Astrocyte of the spinal cord (primary cell): ENCODE measurements at regions not wholly inside any gene's neighbourhood (a gene's known extent, or its start where the extent isn't known, plus 50 kb on each side); places are given as distances from the start of the nearest gene placed in this dataset.

Experiments
- DNase-seq: peaks from one replicate; pipeline ENCODE4 v3.0.0; 2011; ENCODE audit warnings: low read depth, low spot score
- H3K4me3 ChIP-seq: 2 replicates; pipeline ENCODE4 v1.5.1; 2011; ENCODE audit warnings: low read depth, mild to moderate bottlenecking, low read length, moderate library complexity
- in situ Hi-C: cut with HindIII; loops from 2 replicates; pipeline ENCODE4 v1.10.0; 2017; ENCODE audit warnings: low sequenced_read_pairs
- TF ChIP-seq, protein P1 (sequence below): IDR thresholded peaks from 2 replicates; pipeline ENCODE4 v1.5.1; 2012; ENCODE audit warnings: low read depth, mild to moderate bottlenecking, low read length, inconsistent platforms

DNA sequence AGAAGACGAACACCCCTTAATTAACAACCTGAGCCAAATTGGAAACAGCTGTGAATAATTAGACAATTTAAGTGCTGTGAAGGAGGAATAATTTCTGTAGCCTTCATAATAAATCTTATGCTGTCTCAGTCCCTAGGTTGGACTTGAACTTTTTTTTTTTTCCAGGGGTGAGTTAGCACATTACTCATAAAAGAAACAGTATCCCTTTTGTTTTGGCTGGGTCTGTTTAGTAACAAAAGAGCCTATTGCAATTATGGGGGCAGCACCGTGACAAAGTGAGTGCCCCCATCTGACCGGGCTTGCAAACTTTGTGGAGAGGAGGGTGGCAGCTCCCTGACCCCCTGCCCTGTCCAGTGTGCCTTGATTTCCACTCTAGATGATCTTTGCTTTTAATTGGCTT, 167.4 kb downstream of the DICER1 start:
- in situ Hi-C loops, result no loop called here

DNA sequence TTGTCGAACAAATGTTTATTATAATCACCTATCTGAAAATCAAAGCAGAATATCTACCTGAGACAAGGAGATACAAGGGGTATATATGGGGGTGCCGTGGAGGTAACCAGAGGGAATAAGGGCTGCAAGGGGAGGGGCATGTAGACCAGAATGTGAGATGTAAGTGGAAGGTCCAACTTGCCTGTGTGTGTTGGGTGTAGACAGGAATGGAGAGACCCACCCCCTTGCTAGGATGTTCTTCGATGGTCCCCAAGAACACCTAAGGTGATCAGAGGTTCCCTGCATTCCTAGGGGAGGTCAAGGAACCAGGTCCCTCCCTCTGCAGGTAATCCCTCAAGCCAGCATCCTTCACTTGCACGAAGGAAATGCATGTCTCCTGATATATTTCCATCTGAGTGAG, 167.9 kb downstream of the DICER1 start:
- H3K4me3 ChIP-seq, result no peak overlapping the region
- in situ Hi-C loops, result no loop called here
- no peak for DNase-seq
- TF ChIP-seq, protein P1, sequence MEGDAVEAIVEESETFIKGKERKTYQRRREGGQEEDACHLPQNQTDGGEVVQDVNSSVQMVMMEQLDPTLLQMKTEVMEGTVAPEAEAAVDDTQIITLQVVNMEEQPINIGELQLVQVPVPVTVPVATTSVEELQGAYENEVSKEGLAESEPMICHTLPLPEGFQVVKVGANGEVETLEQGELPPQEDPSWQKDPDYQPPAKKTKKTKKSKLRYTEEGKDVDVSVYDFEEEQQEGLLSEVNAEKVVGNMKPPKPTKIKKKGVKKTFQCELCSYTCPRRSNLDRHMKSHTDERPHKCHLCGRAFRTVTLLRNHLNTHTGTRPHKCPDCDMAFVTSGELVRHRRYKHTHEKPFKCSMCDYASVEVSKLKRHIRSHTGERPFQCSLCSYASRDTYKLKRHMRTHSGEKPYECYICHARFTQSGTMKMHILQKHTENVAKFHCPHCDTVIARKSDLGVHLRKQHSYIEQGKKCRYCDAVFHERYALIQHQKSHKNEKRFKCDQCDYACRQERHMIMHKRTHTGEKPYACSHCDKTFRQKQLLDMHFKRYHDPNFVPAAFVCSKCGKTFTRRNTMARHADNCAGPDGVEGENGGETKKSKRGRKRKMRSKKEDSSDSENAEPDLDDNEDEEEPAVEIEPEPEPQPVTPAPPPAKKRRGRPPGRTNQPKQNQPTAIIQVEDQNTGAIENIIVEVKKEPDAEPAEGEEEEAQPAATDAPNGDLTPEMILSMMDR, result no peak

More for the DNA sequence above, 167.4 kb downstream of the DICER1 start:
- H3K4me3 ChIP-seq, result no peak overlapping the region
- TF ChIP-seq, protein P1, result no peak
- DNase-seq, result no peak

DNA sequence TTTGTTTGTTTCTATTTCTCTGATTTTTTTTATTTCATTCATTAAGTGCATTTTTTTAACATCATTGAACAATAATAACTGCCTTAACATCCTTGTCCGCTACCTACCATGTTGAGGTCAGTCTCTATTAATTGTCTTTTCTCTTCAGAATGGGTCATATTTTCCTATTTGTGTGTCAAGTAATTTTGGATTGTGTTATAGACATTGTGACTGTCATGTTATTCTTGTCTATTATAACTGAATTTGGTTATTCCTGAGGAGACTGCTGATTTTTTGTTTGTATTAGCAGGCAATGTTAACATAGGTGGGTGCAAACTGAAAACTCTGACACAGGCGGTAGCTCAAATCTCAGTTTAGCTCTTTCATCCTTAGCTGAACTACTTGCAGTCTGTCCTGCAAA, 169.9 kb downstream of the DICER1 start:
- in situ Hi-C loops, result no loop called here
- no peak for DNase-seq
- TF ChIP-seq, protein P1, result no peak
- no peak overlapping the region for H3K4me3 ChIP-seq

- in situ Hi-C loops, result no loop called here
- no peak for DNase-seq
- TF ChIP-seq, protein P1, result no peak
- no peak overlapping the region for H3K4me3 ChIP-seq
These were observed 177.4 kb downstream of the DICER1 start for GRCh38 chr14:94979891-94980290.

- TF ChIP-seq, protein P1, result no peak
- in situ Hi-C loops, result no loop called here
- DNase-seq, result no peak
- H3K4me3 ChIP-seq, result no peak overlapping the region
These were observed 180.3 kb downstream of the DICER1 start for GRCh38 chr14:94977016-94977415.

GRCh38 chr14:94975366-94975765, 182.0 kb downstream of the DICER1 start:
- in situ Hi-C loops, result no loop called here
- H3K4me3 ChIP-seq, result no peak overlapping the region
- no peak for DNase-seq
- TF ChIP-seq, protein P1, result no peak

DNA sequence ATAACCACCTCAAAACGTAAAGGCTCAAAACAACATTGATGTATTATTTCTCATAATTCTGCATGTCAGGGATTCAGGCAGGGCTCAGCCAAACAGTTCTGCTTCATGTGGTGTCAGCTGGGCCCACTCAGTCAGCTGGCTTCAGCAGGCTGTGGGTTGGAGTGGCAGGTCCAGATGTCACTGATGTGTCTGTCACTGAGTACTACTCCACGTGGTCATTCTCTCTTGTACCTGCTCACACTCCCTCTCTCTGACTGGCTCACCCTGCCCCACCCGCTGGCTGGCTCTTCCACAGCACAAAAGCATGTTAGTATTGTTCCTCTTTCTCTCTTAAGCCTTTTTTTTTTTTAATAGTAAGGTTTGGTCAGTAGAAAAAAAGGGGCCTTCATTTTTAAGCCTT, 182.4 kb downstream of the DICER1 start:
- H3K4me3 ChIP-seq, result no peak overlapping the region
- no peak for DNase-seq
- TF ChIP-seq, protein P1, result no peak
- in situ Hi-C loops, result no loop called here
